OCI-LY3 (cell line): ENCODE measurements at regions not wholly inside any gene's neighbourhood (a gene's known extent, or its start where the extent isn't known, plus 50 kb on each side); places are given as distances from the start of the nearest gene placed in this dataset.
"Not testable (repeated sequence)": the region's sequence is repeated elsewhere in the genome, so short reads cannot be mapped to it uniquely, and the experiment has no call there.

Source experiments
- H2AFZ ChIP-seq: fragments of 200-600, 300-600 bp; shearing (Covaris generic); 2 replicates; pipeline ENCODE4 v1.6.0; 2014; ENCODE audit warnings: antibody characterized with exemption, low read depth, low read length
- H3K27ac ChIP-seq: fragments of 200-600, 300-600 bp; sonication (generic); 2 replicates; pipeline ENCODE4 v1.5.1; 2014; ENCODE audit warnings: mild to moderate bottlenecking, low read length, moderate library complexity, mixed read lengths
- H3K27me3 ChIP-seq: fragments of 200-600, 300-600 bp; sonication (generic); 2 replicates; pipeline ENCODE4 v1.6.1; 2014; ENCODE audit warnings: low read depth, low read length, mixed read lengths
- H3K36me3 ChIP-seq: fragments of 200-600, 300-600 bp; sonication (generic); replicated peaks from 2 replicates; pipeline ENCODE3; 2014; ENCODE audit warnings: low read depth, low read length, mixed read lengths
- H3K4me1 ChIP-seq: fragments of 300-600, 200-600 bp; sonication (generic); 2 replicates; pipeline ENCODE4 v1.6.1; 2014; ENCODE audit warnings: low read length, mixed read lengths
- H3K4me2 ChIP-seq: fragments of 200-600, 300-600 bp; sonication (generic); 2 replicates; pipeline ENCODE4 v1.6.1; 2014; ENCODE audit warnings: low read length, mixed read lengths
- H3K4me3 ChIP-seq: fragments of 300-600, 200-600 bp; sonication (generic); 2 replicates; pipeline ENCODE4 v1.5.1; 2014; ENCODE audit warnings: antibody characterized with exemption, mild to moderate bottlenecking, low read length, moderate library complexity
- H3K79me2 ChIP-seq: fragments of 300-600, 200-600 bp; shearing (Covaris generic); 2 replicates; pipeline ENCODE4 v1.6.1; 2014; ENCODE audit warnings: mild to moderate bottlenecking, low read length, mixed read lengths
- H3K9ac ChIP-seq: fragments of 300-600, 200-600 bp; shearing (Covaris generic); 2 replicates; pipeline ENCODE4 v1.6.0; 2014; ENCODE audit warnings: mild to moderate bottlenecking, low read length, moderate library complexity
- H3K9me3 ChIP-seq: fragments of 200-600, 300-600 bp; shearing (Covaris generic); 2 replicates; pipeline ENCODE4 v1.6.1; 2014; ENCODE audit warnings: low read length, mixed read lengths; ENCODE audit not compliant: insufficient read depth
- H4K20me1 ChIP-seq: fragments of 200-600, 300-600 bp; sonication (generic); 2 replicates; pipeline ENCODE4 v1.6.1; 2016; ENCODE audit warnings: low read length, mixed read lengths; ENCODE audit not compliant: insufficient read depth
- CTCF ChIP-seq: fragments of 200-600, 300-600 bp; sonication (generic); IDR thresholded peaks from 2 replicates; pipeline ENCODE4 v1.5.1; 2014; ENCODE audit warnings: antibody characterized with exemption, low read length, low read depth
- EZH2phosphoT487 ChIP-seq: fragments of 200-600 bp; shearing (Covaris generic); IDR thresholded peaks from 2 replicates; pipeline ENCODE4 v1.6.1; 2018; ENCODE audit warnings: antibody characterized with exemption, mixed run types, low read depth

DNA sequence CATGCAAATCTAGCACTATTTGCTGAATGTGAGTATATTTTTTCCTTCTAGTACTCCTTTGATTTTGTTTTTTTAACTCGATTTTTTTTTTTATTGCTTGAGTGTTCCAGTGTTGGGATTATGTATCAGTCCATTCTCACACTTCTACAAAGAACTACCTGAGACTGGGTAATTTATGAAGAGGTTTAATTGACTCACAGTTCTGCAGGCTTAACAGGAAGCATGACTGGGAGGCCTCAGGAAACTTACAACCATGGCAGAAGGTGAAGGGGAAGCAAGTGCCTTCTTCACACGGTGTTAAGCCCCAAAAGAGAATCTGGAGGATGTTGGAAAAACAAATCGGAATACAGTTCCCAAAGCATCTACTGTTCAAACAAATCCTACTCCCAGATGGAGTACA, 69.1 kb downstream of the ZNF518B start:
- H3K4me2 ChIP-seq, result not testable (repeated sequence)

DNA sequence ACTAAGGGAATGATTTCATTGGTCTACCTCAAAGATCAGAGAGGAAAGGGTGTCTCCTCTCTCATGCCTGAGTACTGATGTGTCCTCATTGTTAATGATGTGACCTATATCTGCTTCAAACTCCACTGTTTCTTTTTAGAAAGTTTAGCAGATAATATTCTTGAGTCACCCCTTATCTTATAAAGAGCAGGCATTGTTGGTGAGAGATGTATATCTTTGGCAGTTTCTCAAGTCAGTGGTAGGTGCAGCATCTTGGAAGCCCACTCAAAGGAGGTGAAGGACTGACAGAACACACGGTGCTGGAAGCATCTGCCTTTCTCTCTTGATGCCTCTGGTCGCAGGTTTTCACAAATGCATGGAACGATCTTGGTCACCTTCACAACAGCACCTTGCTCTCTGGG, 71.2 kb downstream of the ZNF518B start:
- no peak overlapping the region for H3K4me3 ChIP-seq
- no peaks in the 10 kb centered on the region for H3K36me3 ChIP-seq
- H3K27me3 ChIP-seq, result peaks cover 18% of the 10 kb centered on the region; the same call in 1 of the 2 replicates
- TF ChIP-seq CTCF (no peak), EZH2phosphoT487 (no peak)
- no peaks in the 10 kb centered on the region for H3K79me2 ChIP-seq
- H3K4me1 ChIP-seq, result no peaks in the 10 kb centered on the region
- no peak overlapping the region for H2AFZ ChIP-seq
- no peak overlapping the region for H3K9ac ChIP-seq
- no peaks in the 10 kb centered on the region for H4K20me1 ChIP-seq
- no peak overlapping the region for H3K4me2 ChIP-seq
- no peaks in the 10 kb centered on the region for H3K9me3 ChIP-seq
- no peak overlapping the region for H3K27ac ChIP-seq

More for the DNA sequence above, 69.1 kb downstream of the ZNF518B start:
- not testable (repeated sequence) for H3K27ac ChIP-seq, H3K9ac ChIP-seq, H4K20me1 ChIP-seq, H3K36me3 ChIP-seq, H3K4me3 ChIP-seq, H3K4me1 ChIP-seq, H3K79me2 ChIP-seq, H3K9me3 ChIP-seq, H2AFZ ChIP-seq
- H3K27me3 ChIP-seq, result peaks cover 12% of the 10 kb centered on the region; the same call in 1 of the 2 replicates

GRCh38 chr4:10384974-10385373, 72.3 kb downstream of the ZNF518B start:
- Histone ChIP-seq H3K9me3 (no peaks in the 10 kb centered on the region), H3K9ac (no peak overlapping the region), H2AFZ (no peak overlapping the region), H3K4me2 (no peak overlapping the region), H3K36me3 (no peaks in the 10 kb centered on the region), H3K4me1 (no peaks in the 10 kb centered on the region), H3K27ac (no peak overlapping the region), H3K79me2 (no peaks in the 10 kb centered on the region), H3K4me3 (no peak overlapping the region), H3K27me3 (peaks cover 18% of the 10 kb centered on the region; the same call in 1 of the 2 replicates), H4K20me1 (no peaks in the 10 kb centered on the region)
- TF ChIP-seq CTCF (no peak), EZH2phosphoT487 (no peak)

- no peaks in the 10 kb centered on the region for H4K20me1 ChIP-seq
- H3K79me2 ChIP-seq, result no peaks in the 10 kb centered on the region
- no peak overlapping the region for H3K27ac ChIP-seq
- no peaks in the 10 kb centered on the region for H3K9me3 ChIP-seq
- no peak for TF ChIP-seq EZH2phosphoT487
- no peak for TF ChIP-seq CTCF
- no peak overlapping the region for H3K9ac ChIP-seq
- peaks cover 18% of the 10 kb centered on the region; the same call in 1 of the 2 replicates for H3K27me3 ChIP-seq
- H3K4me1 ChIP-seq, result no peaks in the 10 kb centered on the region
- H2AFZ ChIP-seq, result no peak overlapping the region
- H3K4me3 ChIP-seq, result no peak overlapping the region
- no peaks in the 10 kb centered on the region for H3K36me3 ChIP-seq
- no peak overlapping the region for H3K4me2 ChIP-seq
Observed at GRCh38 chr4:10383417-10383816, 73.8 kb downstream of the ZNF518B start.

DNA sequence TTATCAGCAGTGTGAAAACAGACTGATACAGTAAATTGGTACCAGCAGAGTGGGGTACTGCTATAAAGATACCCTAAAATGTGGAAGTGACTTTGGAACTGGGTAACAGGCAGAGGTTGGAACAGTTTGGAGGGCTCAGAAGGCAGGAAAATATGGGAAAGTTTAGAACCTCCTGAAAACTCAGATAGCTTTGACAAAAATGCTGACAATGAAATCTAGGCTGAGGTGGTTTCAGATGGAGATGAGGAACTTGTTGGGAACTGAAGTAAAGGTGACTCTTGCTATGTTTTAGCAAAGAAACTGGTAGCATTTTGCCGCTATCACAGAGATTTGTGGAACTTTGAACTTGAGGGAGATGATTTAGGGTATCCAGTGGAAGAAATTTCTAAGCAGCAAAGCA, 75.1 kb downstream of the ZNF518B start:
- H3K4me3 ChIP-seq, H3K4me2 ChIP-seq, H4K20me1 ChIP-seq, H3K79me2 ChIP-seq, H2AFZ ChIP-seq, H3K36me3 ChIP-seq, H3K9me3 ChIP-seq, H3K9ac ChIP-seq, H3K27ac ChIP-seq, H3K4me1 ChIP-seq: not testable (repeated sequence)
- peaks cover 18% of the 10 kb centered on the region; the same call in 1 of the 2 replicates for H3K27me3 ChIP-seq
